B cell (primary cell): ENCODE measurements at regions not wholly inside any gene's neighbourhood (a gene's known extent, or its start where the extent isn't known, plus 50 kb on each side); places are given as distances from the start of the nearest gene placed in this dataset.

ENCODE experiments used
- CTCF ChIP-seq: fragments of 200-600 bp; IDR thresholded peaks from one replicate; pipeline ENCODE4 v1.8.0; 2022; ENCODE audit warnings: antibody characterized with exemption, mild to moderate bottlenecking
- EZH2 ChIP-seq: IDR thresholded peaks from 2 replicates; pipeline ENCODE4 v1.6.1; 2012; ENCODE audit warnings: borderline replicate concordance, low read depth, mild to moderate bottlenecking, moderate library complexity, low read length; ENCODE audit not compliant: insufficient read depth, poor library complexity, severe bottlenecking

GRCh38 chr2:126809340-126809739, 89.3 kb upstream of the TEX51 start:
- TF ChIP-seq CTCF (no peak), EZH2 (no peak)
